ENCODE measurements at regions not wholly inside any gene's neighbourhood (a gene's known extent, or its start where the extent isn't known, plus 50 kb on each side); places are given as distances from the start of the nearest gene placed in this dataset.
"Not testable (repeated sequence)": the region's sequence is repeated elsewhere in the genome, so short reads cannot be mapped to it uniquely, and the experiment has no call there.

DNA sequence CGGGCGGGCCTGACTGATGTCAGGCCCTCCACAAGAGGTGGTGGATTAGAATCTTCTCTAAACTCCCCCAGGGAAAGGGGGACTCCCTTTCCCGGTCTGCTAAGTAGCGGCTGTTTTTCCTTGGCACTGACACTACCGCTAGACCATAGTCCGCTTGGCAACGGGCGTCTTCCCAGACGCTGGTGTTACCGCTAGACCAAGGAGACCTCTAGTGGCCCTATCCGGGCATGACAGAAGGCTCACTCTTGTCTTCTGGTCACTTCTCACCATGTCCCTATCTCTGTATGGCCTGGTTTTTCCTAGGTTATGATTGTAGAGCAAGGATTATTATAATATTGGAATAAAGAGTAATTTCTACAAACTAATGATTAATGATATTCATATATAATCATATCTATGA is 318.2 kb upstream of the DKK2 start:
- in situ Hi-C loops (cut with HindIII; ENCODE audit: low pct_ligation_motif_present, low pct_unique_long_range_greater_than_20kb, low sequenced_read_pairs): not testable (repeated sequence)
- peak; percentile 26 for DNase-seq

DNA sequence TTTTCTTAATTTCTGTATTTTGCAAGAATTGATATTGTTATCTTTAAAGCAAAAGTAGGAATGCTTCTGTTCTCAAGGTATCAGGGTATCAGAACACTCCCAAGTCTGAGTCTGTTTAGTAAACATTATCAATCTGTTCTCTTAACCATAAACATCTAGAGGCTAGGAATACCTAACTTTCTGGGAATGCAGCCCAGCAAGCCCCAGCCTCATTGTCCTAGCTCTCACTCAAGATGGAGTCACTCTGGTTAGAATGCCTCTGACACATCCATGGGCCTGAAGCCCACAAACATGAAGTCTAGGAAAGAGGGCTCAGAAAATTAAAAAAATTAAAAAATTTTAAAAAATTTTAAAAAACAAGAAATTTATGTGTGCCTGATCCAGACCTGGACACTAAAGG is 315.1 kb upstream of the DKK2 start:
- in situ Hi-C loops (cut with HindIII; ENCODE audit: low pct_ligation_motif_present, low pct_unique_long_range_greater_than_20kb, low sequenced_read_pairs): no loop called here
- no peak for DNase-seq

DNA sequence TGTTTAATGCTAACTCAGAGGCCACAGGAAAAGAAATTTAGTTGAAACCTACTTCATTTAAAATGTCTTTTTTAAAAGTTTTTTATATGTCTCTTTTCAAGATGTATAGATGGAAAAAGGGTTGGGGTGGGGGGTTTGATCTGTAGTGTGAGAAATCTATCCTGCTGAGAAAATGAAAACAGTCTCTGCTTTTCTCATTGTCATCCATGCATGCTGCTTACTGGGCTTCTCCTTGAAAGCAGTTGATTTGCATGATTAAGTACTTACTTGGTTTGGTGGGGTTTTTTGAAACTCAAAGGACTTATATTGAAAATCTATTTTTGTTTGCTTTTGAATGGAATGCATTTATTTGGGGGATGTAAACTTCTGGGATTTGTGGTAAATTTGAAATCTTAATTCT is 313.6 kb upstream of the DKK2 start:
- DNase-seq: no peak
- in situ Hi-C loops (cut with HindIII; ENCODE audit: low pct_ligation_motif_present, low pct_unique_long_range_greater_than_20kb, low sequenced_read_pairs): no loop called here

DNA sequence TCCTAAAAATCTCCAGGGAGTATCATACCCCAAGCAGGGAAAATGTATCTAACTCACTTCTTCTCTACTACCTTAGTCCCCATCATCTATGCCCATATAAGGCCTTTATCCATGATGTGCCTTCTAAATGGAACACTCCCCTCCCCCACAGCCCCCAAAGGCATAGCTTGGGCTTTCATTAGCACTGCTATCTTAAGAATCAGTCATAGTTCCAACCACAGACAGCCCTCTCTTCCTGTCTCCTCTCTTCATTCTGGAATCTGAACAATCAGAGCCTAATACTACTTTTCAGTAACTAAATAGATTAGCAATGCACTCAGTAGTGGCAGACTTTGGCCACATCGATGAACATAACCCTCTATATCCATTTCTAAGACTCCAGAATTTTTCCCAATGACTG is 313.2 kb upstream of the DKK2 start:
- DNase-seq: no peak
- in situ Hi-C loops (cut with HindIII; ENCODE audit: low pct_ligation_motif_present, low pct_unique_long_range_greater_than_20kb, low sequenced_read_pairs): no loop called here

DNA sequence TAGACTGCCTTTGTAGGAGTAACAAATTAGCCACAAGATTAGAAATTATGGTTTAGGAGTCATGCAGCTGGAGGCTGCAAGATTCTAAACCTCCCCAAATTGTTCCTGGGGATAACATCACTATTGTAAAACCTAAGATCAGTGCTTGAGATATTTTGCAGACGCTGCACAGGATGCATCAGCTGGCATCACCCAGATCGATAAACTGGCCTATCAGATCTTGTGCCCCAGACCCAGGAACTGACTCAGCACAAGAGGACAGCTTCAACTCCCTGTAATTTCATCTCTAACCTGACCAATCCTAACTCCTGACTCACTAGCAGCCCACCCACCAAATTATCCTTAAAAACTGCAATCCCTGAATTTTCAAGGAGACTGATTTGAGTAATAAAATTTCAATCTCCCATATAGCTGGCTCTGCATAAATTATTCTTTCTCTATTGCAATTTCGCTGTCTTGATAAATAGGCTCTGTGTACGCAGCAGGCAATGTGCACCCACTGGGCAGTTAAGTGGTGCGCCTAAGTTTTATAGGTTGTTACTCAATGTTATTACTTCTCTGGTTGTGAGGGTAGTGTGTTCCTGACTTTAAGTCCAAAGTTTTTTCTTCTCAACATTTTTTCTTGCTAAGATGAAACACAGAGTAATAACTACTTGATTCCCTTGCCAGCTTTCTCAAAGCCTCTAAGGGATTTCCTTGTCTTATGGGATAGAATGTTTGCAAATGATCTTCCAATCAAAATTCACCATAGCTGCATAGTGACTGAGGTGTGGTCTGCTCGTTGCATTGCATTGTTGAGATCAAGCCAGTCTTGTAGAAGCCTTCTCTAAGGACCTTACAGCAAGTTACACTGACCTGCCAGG is 312.3 kb upstream of the DKK2 start:
- DNase-seq: no peak
- in situ Hi-C loops (cut with HindIII; ENCODE audit: low pct_ligation_motif_present, low pct_unique_long_range_greater_than_20kb, low sequenced_read_pairs): no loop called here

DNA sequence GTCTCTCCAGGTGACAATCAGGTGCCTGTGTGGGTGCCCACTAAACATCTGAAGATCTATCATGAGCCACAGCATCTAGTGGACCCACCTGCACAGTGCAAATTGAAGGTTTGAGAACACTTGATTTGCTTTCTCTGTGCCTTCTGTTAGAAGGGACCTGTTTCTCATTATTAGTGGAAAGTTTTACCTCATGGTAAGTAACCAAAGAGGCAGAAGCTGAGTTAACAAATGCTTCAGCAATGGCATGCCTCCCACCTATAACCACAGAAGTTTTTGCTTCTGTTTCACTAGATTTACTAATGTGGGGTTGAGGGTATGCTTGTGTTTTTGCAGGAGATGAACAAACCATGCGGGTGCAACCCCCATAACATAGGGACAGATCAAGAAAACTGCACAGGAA is 297.4 kb upstream of the DKK2 start:
- no peak for DNase-seq
- in situ Hi-C loops (cut with HindIII; ENCODE audit: low pct_ligation_motif_present, low pct_unique_long_range_greater_than_20kb, low sequenced_read_pairs): no loop called here

DNA sequence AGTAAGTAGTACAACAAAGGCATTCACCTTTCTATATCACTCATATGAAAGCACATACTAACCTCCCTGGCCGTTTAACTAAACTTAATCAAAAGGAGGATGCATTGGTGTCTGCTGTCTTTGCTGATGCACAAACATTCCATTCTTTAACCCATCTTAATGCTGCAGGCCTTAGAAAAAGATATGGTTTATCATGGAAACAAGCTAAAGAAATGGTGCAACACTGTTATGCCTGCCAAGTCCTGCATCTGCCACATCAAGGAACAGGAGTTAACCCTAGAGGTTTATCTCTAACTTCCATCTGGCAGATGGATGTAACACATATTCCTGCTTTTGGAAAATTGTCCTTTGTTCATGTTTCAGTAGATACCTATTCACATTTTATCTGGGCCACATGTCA is 296.5 kb upstream of the DKK2 start:
- in situ Hi-C loops (cut with HindIII; ENCODE audit: low pct_ligation_motif_present, low pct_unique_long_range_greater_than_20kb, low sequenced_read_pairs); DNase-seq: not testable (repeated sequence)

DNA sequence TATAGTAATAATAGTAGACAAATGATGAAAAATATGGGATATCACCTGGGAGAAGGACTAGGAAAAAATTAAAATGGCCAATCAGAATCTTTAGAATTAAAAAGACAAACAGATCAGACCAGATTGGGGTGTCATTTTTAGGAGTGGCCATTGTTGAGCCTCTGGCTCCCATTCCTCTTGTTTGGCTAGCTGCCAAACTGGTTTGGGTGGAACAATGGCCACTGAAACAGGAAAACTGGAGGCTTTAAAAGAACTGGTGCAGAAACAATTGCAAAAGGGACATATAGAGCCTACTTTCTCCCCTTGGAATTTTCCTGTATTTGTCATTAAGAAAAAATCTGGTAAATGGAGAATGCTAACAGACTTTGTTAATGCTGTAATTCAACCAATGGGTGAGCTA is 294.8 kb upstream of the DKK2 start:
- in situ Hi-C loops (cut with HindIII; ENCODE audit: low pct_ligation_motif_present, low pct_unique_long_range_greater_than_20kb, low sequenced_read_pairs): no loop called here
- no peak for DNase-seq

DNA sequence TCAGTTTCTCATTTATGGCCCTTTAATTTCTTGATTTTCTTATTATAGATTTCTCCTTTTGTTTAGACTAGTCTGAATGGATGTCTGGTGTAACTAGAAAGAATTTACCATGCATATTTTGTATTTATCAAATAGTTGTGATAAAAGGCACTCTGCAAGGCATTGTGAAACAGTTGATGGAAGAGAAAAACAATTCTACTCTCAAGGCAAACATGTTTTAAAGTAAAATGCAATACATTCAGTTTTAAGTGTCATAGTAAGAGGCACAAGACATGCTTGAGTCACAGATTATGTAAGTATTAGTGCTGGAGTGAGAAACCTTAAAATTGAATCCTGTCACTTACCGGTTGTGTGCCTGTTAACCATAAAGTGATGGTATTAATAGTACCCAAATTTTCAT is 283.3 kb upstream of the DKK2 start:
- in situ Hi-C loops (cut with HindIII; ENCODE audit: low pct_ligation_motif_present, low pct_unique_long_range_greater_than_20kb, low sequenced_read_pairs): no loop called here
- no peak for DNase-seq

DNA sequence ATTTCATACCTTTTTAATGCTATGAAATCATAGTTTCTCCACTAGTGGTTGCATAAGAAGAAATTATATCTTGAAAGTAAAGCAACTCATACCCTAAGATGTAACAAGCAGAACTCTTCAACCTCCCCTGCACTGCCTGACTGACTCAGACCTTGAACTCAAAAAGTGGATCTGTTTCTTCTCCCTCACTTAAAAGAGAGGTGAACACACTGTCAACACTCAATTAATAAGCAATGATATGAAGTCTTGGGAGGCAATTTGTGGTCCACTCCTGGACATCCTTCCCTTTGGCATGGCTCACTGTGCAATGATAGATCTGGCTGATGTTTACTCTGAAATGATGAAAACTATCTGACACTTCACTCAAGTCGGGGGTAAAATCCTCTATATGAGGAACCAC is 282.0 kb upstream of the DKK2 start:
- DNase-seq: no peak
- in situ Hi-C loops (cut with HindIII; ENCODE audit: low pct_ligation_motif_present, low pct_unique_long_range_greater_than_20kb, low sequenced_read_pairs): no loop called here

DNA sequence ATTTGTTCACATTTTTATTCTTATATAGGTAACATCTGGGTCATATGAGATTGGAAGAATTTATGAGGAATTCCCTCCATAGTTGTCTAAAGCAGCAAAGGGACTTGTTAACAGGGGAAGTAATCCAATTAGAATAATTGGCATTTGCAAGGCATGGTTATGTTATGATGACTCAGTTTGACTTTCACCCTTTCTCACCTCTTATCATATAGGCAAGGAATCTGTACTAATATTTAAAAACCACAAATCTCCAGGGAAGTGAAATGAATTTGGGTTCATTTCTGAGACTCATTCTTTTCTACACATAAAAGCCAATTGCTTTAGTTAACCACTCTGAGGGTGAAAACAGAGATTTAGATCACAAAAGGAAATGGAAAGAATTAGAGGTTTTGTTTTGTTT is 281.5 kb upstream of the DKK2 start:
- in situ Hi-C loops (cut with HindIII; ENCODE audit: low pct_ligation_motif_present, low pct_unique_long_range_greater_than_20kb, low sequenced_read_pairs): no loop called here
- DNase-seq: no peak

DNA sequence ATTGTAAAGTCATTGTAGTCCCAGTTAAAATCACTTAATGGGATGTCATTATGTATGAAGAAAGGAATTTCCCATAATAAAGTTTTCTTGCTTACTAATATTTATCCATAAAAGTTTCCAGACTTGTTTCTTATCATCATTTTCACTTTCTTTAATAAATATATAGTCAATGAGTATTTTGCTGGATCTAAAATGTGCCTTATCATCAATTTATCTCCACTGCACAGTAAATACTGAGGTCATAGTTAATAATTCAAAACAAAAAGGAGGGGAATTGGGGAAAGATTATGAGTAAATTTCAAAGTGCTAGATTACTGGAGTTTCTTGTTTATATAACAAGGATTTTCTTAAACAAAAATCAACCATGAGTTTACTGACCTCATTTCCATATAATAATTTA is 279.5 kb upstream of the DKK2 start:
- no peak for DNase-seq
- in situ Hi-C loops (cut with HindIII; ENCODE audit: low pct_ligation_motif_present, low pct_unique_long_range_greater_than_20kb, low sequenced_read_pairs): no loop called here

DNA sequence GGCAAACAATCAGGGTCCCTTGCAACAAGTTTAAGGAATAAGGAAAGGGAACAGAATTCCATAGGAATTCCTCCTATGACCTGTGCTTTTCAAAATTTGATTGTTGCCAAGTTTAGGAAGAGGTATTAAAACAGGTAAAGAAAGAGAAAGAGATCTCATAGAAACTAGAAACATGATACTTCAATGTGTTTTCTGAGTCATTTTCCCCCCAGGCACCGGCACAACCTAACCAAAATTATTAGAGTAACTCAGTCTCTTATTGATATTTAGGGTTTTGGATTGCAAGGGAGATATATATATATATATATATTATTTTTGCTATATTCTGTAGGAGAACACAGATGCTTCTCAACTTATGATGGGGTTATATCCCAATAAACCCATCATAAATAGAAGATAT is 278.0 kb upstream of the DKK2 start:
- in situ Hi-C loops (cut with HindIII; ENCODE audit: low pct_ligation_motif_present, low pct_unique_long_range_greater_than_20kb, low sequenced_read_pairs): no loop called here
- no peak for DNase-seq

DNA sequence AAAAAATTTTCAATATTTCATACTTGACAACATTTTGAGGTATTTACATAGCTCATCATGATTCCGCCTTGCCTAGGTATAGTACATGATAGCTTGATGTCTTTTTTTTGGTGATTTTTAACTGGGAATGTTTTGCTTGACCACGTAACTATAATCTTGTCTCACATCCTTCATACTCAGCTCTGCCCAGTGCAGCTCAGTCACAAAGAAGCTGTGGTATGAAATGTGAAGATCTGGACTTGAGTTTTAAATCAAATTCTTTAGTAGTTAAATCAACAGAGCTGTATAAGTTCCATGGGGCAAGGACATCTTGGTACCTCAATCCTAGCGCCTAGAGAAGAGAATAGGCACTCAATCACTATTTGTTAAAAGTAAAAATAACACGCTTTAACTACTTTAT is 276.3 kb upstream of the DKK2 start:
- in situ Hi-C loops (cut with HindIII; ENCODE audit: low pct_ligation_motif_present, low pct_unique_long_range_greater_than_20kb, low sequenced_read_pairs): no loop called here
- no peak for DNase-seq

DNA sequence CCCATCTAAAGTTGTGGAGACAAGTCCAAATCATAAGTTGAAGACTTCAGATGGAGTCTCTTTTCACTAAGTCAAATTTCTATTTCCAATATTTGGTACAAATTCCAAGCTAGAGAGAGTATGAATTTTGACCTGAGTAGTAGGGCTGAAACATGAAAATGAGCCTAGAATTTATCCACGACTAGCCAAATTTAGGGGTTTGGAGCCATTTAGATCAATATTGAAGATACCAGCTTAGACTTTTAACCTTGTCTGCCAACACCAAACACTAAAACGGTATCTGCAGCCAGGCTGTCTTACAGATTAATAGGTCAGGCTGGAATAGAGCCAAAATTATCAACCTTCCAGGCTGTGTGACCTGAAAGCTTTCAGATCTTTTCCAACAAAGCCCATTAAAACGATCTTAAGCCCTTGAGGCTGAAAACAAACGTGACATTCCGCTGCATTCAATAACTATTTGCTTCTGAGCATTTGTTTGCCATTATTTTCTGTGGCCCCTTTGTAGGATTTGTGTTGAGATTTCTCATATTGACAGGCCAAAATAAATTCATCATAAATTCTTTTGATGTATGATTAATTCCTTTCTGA is 268.7 kb upstream of the DKK2 start:
- in situ Hi-C loops (cut with HindIII; ENCODE audit: low pct_ligation_motif_present, low pct_unique_long_range_greater_than_20kb, low sequenced_read_pairs): no loop called here
- no peak for DNase-seq

DNA sequence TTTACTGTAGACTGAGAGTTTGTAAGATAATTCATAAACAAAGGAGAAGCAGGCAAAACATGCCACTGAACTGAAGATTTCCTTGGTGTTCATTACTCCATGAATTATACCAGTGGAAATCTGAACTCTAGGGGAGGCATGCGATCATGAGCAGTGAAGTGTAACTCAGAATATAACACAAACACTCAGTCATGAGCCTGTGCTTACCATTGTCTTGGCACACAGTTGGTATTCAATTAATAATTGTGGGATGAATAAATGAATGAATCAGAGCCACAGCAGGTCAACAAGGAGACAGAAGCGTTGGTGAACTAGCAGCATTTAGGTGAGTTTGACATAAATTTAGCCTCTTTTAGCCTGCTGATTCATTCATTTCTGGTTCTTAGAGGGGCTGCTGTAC is 263.5 kb upstream of the DKK2 start:
- in situ Hi-C loops (cut with HindIII; ENCODE audit: low pct_ligation_motif_present, low pct_unique_long_range_greater_than_20kb, low sequenced_read_pairs): no loop called here
- peak; percentile 25 for DNase-seq

DNA sequence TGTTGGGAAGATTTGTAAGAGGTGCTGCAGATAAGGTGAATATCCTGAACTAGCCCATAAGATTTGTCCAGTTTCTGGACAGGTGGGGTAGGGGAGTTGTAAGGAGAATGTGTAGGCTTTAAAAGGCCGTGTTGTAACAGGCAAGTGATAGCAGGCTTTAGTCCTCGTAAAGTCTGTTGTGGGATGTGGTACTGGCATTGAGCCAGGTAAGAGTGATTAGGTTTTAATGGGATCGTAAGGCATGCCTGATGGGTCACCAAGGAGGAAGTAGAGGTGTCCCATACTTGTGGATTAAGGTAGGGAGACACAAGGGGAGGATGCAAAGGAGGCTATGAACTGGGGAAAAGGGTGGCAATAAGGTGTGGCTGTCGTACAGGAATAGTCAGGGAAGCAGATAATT is 256.9 kb upstream of the DKK2 start:
- in situ Hi-C loops (cut with HindIII; ENCODE audit: low pct_ligation_motif_present, low pct_unique_long_range_greater_than_20kb, low sequenced_read_pairs): no loop called here
- no peak for DNase-seq

DNA sequence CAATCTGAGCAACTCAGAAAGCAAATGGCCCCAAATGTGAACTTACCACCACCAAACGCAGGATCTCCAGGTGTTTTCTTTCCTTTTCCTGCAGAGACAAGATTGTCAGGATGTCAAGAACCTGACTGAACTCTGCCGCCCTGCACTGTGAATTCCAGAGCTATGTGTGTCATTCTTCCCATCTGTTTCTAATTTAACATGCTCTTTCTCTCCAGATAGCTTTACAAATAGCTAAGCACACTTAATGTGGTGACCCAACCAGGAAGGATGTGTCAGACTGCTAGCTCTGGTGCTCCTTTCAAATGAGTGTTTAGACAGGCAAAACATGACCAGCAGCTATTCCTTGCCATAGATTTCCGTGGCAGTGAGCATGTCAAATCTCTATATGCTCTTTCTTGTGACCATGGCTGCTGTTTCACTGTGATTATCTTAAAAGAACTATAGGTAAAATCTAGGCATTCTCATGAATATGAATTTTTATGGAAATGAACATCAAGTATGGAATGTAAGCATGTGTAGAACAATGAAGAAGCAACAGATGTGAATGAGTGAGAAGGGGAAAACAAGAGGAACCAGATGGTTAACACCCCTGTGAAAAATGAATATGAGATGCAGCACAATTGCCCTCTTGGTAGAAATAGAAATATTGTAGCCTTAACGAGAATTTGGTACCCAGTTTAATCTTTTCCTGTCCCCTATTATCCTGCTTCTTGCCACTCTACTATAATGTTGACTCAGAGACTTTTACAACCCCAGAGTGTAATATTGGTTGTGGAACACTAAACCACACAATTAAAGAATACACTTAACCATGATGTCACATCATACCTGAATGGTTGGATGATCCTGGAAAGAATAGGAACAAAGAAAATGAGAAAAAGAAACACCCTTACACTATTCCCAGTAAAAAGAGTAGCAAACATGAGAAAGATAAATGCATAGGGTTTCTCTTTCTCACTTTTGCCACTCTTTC is 247.8 kb upstream of the DKK2 start:
- in situ Hi-C loops (cut with HindIII; ENCODE audit: low pct_ligation_motif_present, low pct_unique_long_range_greater_than_20kb, low sequenced_read_pairs): no loop called here
- DNase-seq: peak; percentile 74

DNA sequence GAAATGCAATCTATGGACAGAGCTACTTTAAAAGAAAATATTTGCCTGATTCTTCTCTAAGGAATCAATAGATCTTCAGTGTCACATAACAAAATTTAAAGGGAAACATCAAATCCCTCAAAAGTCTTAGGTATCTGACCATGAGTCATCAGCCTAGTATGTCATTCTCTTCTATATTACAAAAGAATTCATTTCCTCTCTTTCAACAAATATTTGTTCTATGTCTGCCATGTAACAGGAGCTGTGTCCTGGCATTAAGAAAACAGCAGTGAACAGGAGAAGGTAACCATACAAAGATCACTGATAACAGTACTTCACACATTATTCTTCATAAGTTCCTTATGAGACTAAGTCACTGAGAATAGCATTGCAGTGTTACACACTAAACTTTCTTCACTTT is 243.6 kb upstream of the DKK2 start:
- peak; percentile 12 for DNase-seq
- in situ Hi-C loops (cut with HindIII; ENCODE audit: low pct_ligation_motif_present, low pct_unique_long_range_greater_than_20kb, low sequenced_read_pairs): no loop called here

All from ACHN (cell line).